ENCODE measurements at regions not wholly inside any gene's neighbourhood (a gene's known extent, or its start where the extent isn't known, plus 50 kb on each side); places are given as distances from the start of the nearest gene placed in this dataset.

GRCh38 chr1:34695580-34695979, 59.3 kb upstream of the GJB5 start (continued):
- no peak for TF ChIP-seq PRDM2 (tag by site-specific recombination; IDR thresholded peaks at IDR 0.05; ENCODE audit: borderline replicate concordance)

- ChIA-PET CTCF (interaction anchor here (0.6 to 1.5 kb wide), 3 partner anchors 11 to 58 kb away, joined by 3 to 5 read pairs (median 4); no protein-coding TSS in a partner anchor), POLR2A (no interaction called here)
- Histone ChIP-seq H3K4me3 (ENCODE audit: low read depth, low read length) (no peak overlapping the region), H3K27ac (ENCODE audit: extremely low read depth, low read depth, low read length) (no peak overlapping the region), H3K36me3 (ENCODE audit: control insufficient read depth in 2 of 2, insufficient read depth in 1 of 2, low read length in 2 of 2) (no peaks in the 10 kb centered on the region), H3K4me1 (ENCODE audit: control insufficient read depth, insufficient read depth, low read length) (no peaks in the 10 kb centered on the region), H3K9me3 (ENCODE audit: control insufficient read depth, insufficient read depth, low read depth, low read length) (no peaks in the 10 kb centered on the region)
- TF ChIP-seq ZBTB1 (tag by site-specific recombination; IDR thresholded peaks at IDR 0.05): no peak
- no peak for TF ChIP-seq ZNF394 (tag by site-specific recombination; IDR thresholded peaks at IDR 0.05; ENCODE audit: borderline replicate concordance)
- no peak for TF ChIP-seq ZNF24 (tag by site-specific recombination; IDR thresholded peaks at IDR 0.05)
Observed at GRCh38 chr1:34696230-34696629, 58.6 kb upstream of the GJB5 start.

GRCh38 chr1:34696981-34697380, 57.9 kb upstream of the GJB5 start:
- no peaks in the 10 kb centered on the region for H3K36me3 ChIP-seq (ENCODE audit: control insufficient read depth in 2 of 2, insufficient read depth in 1 of 2, low read length in 2 of 2)
- H3K4me3 ChIP-seq (ENCODE audit: low read depth, low read length): no peak overlapping the region
- H3K27ac ChIP-seq (ENCODE audit: extremely low read depth, low read depth, low read length): no peak overlapping the region
- H3K9me3 ChIP-seq (ENCODE audit: control insufficient read depth, insufficient read depth, low read depth, low read length): no peaks in the 10 kb centered on the region
- TF ChIP-seq BCL6B (tag by site-specific recombination; IDR thresholded peaks at IDR 0.05): no peak
- no peak for TF ChIP-seq ZNF292 (tag by site-specific recombination; IDR thresholded peaks at IDR 0.05; ENCODE audit: borderline replicate concordance, low read depth)
- TF ChIP-seq ZNF335 (tag by site-specific recombination; conservative IDR thresholded peaks at IDR 0.05): no peak
- TF ChIP-seq PBX3 (CRISPR knock-in tag; IDR thresholded peaks at IDR 0.05): no peak
- no peak for TF ChIP-seq ZNF404 (tag by site-specific recombination; IDR thresholded peaks at IDR 0.05)
- TF ChIP-seq AEBP2 (tag by site-specific recombination; IDR thresholded peaks at IDR 0.05; ENCODE audit: borderline replicate concordance): no peak
- no peak for TF ChIP-seq ZNF530 (tag by site-specific recombination; IDR thresholded peaks at IDR 0.05; ENCODE audit: low read depth)
- no peak for TF ChIP-seq ZNF645 (tag by site-specific recombination; IDR thresholded peaks at IDR 0.05)
- no peak for TF ChIP-seq ZNF18 (tag by site-specific recombination; IDR thresholded peaks at IDR 0.05)
- TF ChIP-seq ZNF16 (tag by site-specific recombination; IDR thresholded peaks at IDR 0.05; ENCODE audit: low read depth): no peak
- no peak for TF ChIP-seq ZNF521 (tag by site-specific recombination; IDR thresholded peaks at IDR 0.05)
- no peak for TF ChIP-seq ZNF600 (tag by site-specific recombination; IDR thresholded peaks at IDR 0.05)
- TF ChIP-seq ZNF830 (tag by site-specific recombination; IDR thresholded peaks at IDR 0.05; ENCODE audit: low read depth): no peak
- no peak for TF ChIP-seq INSM2 (tag by site-specific recombination; IDR thresholded peaks at IDR 0.05)
- CTCF ChIA-PET: interaction anchor here (0.6 to 1.5 kb wide), 4 partner anchors 8 to 57 kb away, joined by 3 to 5 read pairs (median 4); no protein-coding TSS in a partner anchor
- H3K4me1 ChIP-seq (ENCODE audit: control insufficient read depth, insufficient read depth, low read length): no peaks in the 10 kb centered on the region
- POLR2A ChIA-PET: no interaction called here
